ENCODE measurements at regions not wholly inside any gene's neighbourhood (a gene's known extent, or its start where the extent isn't known, plus 50 kb on each side); places are given as distances from the start of the nearest gene placed in this dataset.

- Histone ChIP-seq H3K36me3 (ENCODE audit: insufficient read depth in 1 of 2, low read depth in 1 of 2) (no peaks in the 10 kb centered on the region), H3K9me3 (no peaks in the 10 kb centered on the region), H3K27me3 (ENCODE audit: insufficient read depth in 3 of 3, low read length in 2 of 3) (no peaks in the 10 kb centered on the region), H3K4me3 (no peak overlapping the region), H3K27ac (no peak overlapping the region), H3K4me1 (no peaks in the 10 kb centered on the region)
- ATAC-seq: no peak
- no peak for DNase-seq
- intact Hi-C loops (cut with DNase I): loop anchor here in 1 of 2 donors (10.0 kb wide), 2 partner anchors 388 to 1138 kb away; no protein-coding TSS in a partner anchor
- TF ChIP-seq CTCF (IDR thresholded peaks at IDR 0.05): no peak
Measured at GRCh38 chr17:54172985-54173316, 350.2 kb downstream of the KIF2B start.

GRCh38 chr17:54177606-54178308 lies 355.0 kb downstream of the KIF2B start:
- Histone ChIP-seq H3K4me3 (no peak overlapping the region), H3K4me1 (no peaks in the 10 kb centered on the region), H3K27ac (no peak overlapping the region), H3K9me3 (no peaks in the 10 kb centered on the region), H3K27me3 (ENCODE audit: insufficient read depth in 3 of 3, low read length in 2 of 3) (no peaks in the 10 kb centered on the region), H3K36me3 (ENCODE audit: insufficient read depth in 1 of 2, low read depth in 1 of 2) (no peaks in the 10 kb centered on the region)
- intact Hi-C loops (cut with DNase I): loop anchor here in 1 of 2 donors (10.0 kb wide), 2 partner anchors 393 to 1143 kb away; no protein-coding TSS in a partner anchor
- no peak for TF ChIP-seq CTCF (IDR thresholded peaks at IDR 0.05)
- no peak for ATAC-seq
- no peak for DNase-seq
- WGBS, 3 donors: 52 to 67% (median 60%) methylated on average over 4 of the region's 4 CpGs

GRCh38 chr17:54180950-54181349 lies 358.2 kb downstream of the KIF2B start:
- no peaks in the 10 kb centered on the region for H3K36me3 ChIP-seq (ENCODE audit: insufficient read depth in 1 of 2, low read depth in 1 of 2)
- no peak overlapping the region for H3K27ac ChIP-seq
- H3K9me3 ChIP-seq: no peaks in the 10 kb centered on the region
- no peaks in the 10 kb centered on the region for H3K27me3 ChIP-seq (ENCODE audit: insufficient read depth in 3 of 3, low read length in 2 of 3)
- intact Hi-C loops (cut with DNase I): no loop called here
- TF ChIP-seq CTCF (IDR thresholded peaks at IDR 0.05): no peak
- no peak overlapping the region for H3K4me3 ChIP-seq
- H3K4me1 ChIP-seq: no peaks in the 10 kb centered on the region
- 12 to 23% (median 18%) methylated on average over 4 of the region's 4 CpGs for WGBS, 3 donors
- ATAC-seq (no peak), DNase-seq (no peak)

GRCh38 chr17:54191261-54191660 lies 368.5 kb downstream of the KIF2B start:
- no peaks in the 10 kb centered on the region for H3K36me3 ChIP-seq (ENCODE audit: insufficient read depth in 1 of 2, low read depth in 1 of 2)
- no peak overlapping the region for H3K4me3 ChIP-seq
- DNase-seq: no peak
- no peak overlapping the region for H3K27ac ChIP-seq
- H3K27me3 ChIP-seq (ENCODE audit: insufficient read depth in 3 of 3, low read length in 2 of 3): no peaks in the 10 kb centered on the region
- H3K4me1 ChIP-seq: no peaks in the 10 kb centered on the region
- 64 to 79% (median 67%) methylated on average over 1 of the region's 1 CpG for WGBS, 3 donors
- TF ChIP-seq CTCF (IDR thresholded peaks at IDR 0.05): no peak
- ATAC-seq: no peak
- intact Hi-C loops (cut with DNase I): no loop called here
- H3K9me3 ChIP-seq: peaks cover 4% of the 10 kb centered on the region

GRCh38 chr17:54194268-54194667 lies 371.5 kb downstream of the KIF2B start:
- no peak for ATAC-seq
- 55 to 77% (median 59%) methylated on average over 1 of the region's 1 CpG for WGBS, 3 donors
- TF ChIP-seq CTCF (IDR thresholded peaks at IDR 0.05): no peak

More at GRCh38 chr17:54194268-54194667, 371.5 kb downstream of the KIF2B start:
- H3K4me3 ChIP-seq: no peak overlapping the region
- intact Hi-C loops (cut with DNase I): no loop called here
- H3K36me3 ChIP-seq (ENCODE audit: insufficient read depth in 1 of 2, low read depth in 1 of 2): no peaks in the 10 kb centered on the region
- no peaks in the 10 kb centered on the region for H3K27me3 ChIP-seq (ENCODE audit: insufficient read depth in 3 of 3, low read length in 2 of 3)
- no peak overlapping the region for H3K27ac ChIP-seq
- no peaks in the 10 kb centered on the region for H3K4me1 ChIP-seq
- peaks cover 4% of the 10 kb centered on the region for H3K9me3 ChIP-seq
- DNase-seq: no peak

Data from psoas muscle (tissue), 7 donors.